22Rv1 (cell line): ENCODE measurements at regions not wholly inside any gene's neighbourhood (a gene's known extent, or its start where the extent isn't known, plus 50 kb on each side); places are given as distances from the start of the nearest gene placed in this dataset.

ENCODE experiments used
- H3K27ac ChIP-seq: fragments of 450-650 bp; 2 replicates; pipeline ENCODE4 v1.5.1; 2017
- ZFX ChIP-seq: fragments of 450-650 bp; IDR thresholded peaks from 2 replicates; pipeline ENCODE4 v1.6.1; 2017; ENCODE audit warnings: antibody characterized with exemption, borderline replicate concordance
- TF ChIP-seq, protein P1 (sequence below): fragments of 450-650 bp; IDR thresholded peaks from 2 replicates; pipeline ENCODE4 v1.5.1; 2017; ENCODE audit warnings: mild to moderate bottlenecking

DNA sequence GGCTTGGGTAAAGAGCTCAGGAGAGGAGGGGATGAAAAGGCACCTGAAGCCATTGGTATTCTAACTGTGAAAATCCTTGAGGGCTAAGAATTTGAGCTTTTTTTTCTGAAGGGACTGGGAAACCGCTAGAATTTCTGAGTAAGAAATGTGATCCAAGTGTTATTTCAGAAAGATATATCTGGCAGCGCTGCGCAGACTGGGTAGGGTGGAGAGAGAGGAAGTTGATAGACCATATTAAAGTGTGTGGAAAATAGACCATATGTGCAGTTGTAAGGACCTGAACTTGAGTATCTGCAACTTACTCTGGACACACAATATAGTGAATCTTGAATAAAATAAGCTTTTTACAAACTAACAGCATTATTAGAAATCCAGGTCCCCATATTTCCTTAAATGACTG is 427.4 kb downstream of the NDFIP2 start:
- TF ChIP-seq ZFX = no peak
- TF ChIP-seq, protein P1, sequence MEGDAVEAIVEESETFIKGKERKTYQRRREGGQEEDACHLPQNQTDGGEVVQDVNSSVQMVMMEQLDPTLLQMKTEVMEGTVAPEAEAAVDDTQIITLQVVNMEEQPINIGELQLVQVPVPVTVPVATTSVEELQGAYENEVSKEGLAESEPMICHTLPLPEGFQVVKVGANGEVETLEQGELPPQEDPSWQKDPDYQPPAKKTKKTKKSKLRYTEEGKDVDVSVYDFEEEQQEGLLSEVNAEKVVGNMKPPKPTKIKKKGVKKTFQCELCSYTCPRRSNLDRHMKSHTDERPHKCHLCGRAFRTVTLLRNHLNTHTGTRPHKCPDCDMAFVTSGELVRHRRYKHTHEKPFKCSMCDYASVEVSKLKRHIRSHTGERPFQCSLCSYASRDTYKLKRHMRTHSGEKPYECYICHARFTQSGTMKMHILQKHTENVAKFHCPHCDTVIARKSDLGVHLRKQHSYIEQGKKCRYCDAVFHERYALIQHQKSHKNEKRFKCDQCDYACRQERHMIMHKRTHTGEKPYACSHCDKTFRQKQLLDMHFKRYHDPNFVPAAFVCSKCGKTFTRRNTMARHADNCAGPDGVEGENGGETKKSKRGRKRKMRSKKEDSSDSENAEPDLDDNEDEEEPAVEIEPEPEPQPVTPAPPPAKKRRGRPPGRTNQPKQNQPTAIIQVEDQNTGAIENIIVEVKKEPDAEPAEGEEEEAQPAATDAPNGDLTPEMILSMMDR = no peak
- no peak overlapping the region for H3K27ac ChIP-seq

DNA sequence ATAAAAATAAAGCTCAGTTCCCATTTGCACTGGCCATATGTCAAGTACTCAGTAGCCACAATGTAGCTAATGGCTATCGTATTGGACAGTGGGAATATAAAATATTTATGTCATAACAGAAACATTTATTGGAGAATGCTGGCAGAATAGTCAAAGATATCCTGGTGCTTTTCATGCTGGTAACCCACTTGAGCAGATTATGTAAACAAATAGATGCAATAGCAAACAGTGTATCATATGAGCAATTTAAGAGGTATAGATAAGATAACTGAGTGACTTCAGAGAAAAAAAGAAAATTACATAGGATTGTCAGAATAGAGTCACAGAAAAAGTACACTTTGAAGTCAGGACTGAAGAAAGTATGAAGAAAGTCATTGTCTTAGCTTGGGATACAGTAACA is 426.6 kb downstream of the NDFIP2 start:
- TF ChIP-seq ZFX = no peak
- TF ChIP-seq, protein P1 = no peak

DNA sequence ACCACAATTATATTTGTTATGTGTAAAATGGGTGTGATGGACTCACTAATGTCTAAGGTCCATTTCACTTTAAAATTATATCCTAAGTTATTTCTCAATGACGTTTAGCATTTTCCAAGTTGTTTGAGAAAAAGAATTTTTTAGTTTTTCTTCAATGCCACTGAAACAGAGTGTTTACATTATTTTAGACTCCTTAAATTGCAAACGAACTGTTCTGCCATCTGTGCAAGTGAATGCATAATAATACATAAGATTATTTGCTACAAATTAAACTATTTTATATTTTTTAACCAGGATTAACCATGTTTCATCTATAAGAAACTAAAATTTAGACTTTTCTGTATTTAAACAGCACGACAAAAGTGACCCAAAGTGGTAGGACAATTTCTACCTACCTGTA is 425.4 kb downstream of the NDFIP2 start:
- no peak overlapping the region for H3K27ac ChIP-seq
- TF ChIP-seq ZFX = no peak
- TF ChIP-seq, protein P1 = no peak

More for the DNA sequence above, 426.6 kb downstream of the NDFIP2 start:
- H3K27ac ChIP-seq = no peak overlapping the region

DNA sequence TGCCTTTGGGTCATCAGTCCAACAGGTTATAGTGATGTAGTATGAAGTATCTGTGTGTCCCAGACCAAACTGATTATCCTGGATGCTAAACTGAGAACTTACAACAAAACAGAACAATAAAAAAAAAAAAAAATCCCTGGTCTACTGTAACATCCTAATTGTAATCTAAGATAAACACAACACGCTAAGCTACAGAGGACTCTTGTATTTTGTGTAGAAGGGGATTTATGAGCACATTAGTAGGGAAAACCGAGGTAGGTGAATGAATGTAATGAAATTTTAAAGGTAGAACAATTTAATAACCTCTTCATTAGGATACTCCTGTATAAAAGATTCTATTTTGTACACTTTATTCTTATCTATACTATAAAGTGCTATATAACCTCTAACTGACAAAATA is 424.1 kb downstream of the NDFIP2 start:
- no peak for TF ChIP-seq ZFX
- TF ChIP-seq, protein P1 = no peak
- H3K27ac ChIP-seq = no peak overlapping the region

DNA sequence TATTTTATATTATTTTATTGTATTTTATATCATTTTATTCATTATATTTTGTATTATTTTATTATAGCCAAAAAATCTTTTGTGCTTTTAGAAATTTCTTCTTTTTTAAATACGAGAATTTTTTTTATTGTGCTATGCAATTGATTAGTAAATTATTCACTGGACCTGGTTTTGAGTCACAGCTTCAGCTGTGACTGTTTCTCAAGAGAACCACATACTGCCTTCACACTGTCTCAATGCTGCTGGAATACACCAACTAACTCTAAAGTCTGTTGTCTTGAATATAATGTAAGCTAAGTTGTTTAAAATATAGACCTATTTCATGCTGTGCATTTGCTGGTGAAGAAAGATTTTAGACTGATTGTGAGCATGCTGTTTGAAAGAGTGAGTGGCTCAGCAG is 423.6 kb downstream of the NDFIP2 start:
- no peak overlapping the region for H3K27ac ChIP-seq
- TF ChIP-seq, protein P1 = no peak
- TF ChIP-seq ZFX = no peak

DNA sequence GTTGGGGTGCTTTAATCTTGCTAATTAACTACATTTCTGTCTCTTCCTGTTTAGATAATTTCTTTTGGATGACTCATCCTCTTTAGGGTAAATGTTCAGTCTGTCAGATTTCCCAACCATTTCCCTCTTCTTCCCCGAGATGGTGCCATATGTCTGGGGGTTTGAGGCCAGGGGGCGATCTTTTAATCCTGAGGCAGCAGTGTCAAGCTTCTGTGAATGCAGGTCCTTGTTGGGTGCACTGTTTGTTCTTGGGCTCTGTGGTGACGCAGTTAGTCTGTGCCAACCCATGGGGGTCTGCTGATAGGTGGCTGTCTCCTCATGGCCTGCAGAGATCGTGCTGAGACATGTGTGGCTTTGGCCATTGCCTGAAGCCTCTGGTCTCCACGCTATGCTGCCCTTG is 420.4 kb downstream of the NDFIP2 start:
- TF ChIP-seq, protein P1 = no peak
- TF ChIP-seq ZFX = no peak
- H3K27ac ChIP-seq = no peak overlapping the region

DNA sequence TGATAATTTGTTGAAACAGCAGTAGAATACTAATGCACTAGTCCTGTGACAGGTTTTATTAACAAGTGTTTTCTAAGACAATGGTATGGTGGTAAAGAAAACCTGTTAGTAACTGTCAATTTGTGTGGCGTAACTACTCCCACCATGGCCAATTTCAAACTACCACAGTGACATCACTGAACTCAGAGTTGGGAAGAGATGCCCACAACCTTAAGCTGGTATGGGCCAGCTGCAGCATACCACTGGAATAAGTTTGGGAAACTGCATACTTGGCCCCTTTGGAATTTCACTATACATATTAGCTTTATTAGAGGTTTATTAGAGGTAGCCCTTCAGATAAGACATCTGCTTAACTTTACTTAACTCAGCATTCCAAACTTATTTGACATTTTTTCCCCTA is 419.4 kb downstream of the NDFIP2 start:
- TF ChIP-seq ZFX = no peak
- TF ChIP-seq, protein P1 = no peak
- H3K27ac ChIP-seq = no peak overlapping the region
